HCT116 (cell line): ENCODE measurements at regions not wholly inside any gene's neighbourhood (a gene's known extent, or its start where the extent isn't known, plus 50 kb on each side); places are given as distances from the start of the nearest gene placed in this dataset.

Source experiments
- ATAC-seq: fragments of 200-7000 bp; cut with Tn5 transposase; 2 replicates; pipeline ENCODE4 v1.9.1; 2020; ENCODE audit warnings: mild to moderate bottlenecking, moderate library complexity
- BruUV-seq: library from RNA; stranded (reverse); fragments of 400-500 nt; replicated peaks from 2 replicates; lab custom pipeline; 2021; lab: Mats Ljungman, UMichigan
- CTCF ChIA-PET: fragments of 300-600 bp; sonication (Branson Sonifier 250); formaldehyde crosslinking; loops from one replicate; lab custom pipeline; 2021; ENCODE audit warnings: antibody characterized with exemption; lab: Charles Lee
- POLR2A ChIA-PET: fragments of 300-600, 350-600 bp; sonication (Branson Sonifier 250); formaldehyde crosslinking; loops from one replicate; lab custom pipeline; 2021; ENCODE audit warnings: antibody characterized with exemption; lab: Charles Lee
- RAD21 ChIA-PET, 2 experiments: fragments of 300-600 bp; sonication (Branson Sonifier 250); formaldehyde crosslinking; loops; one replicate each; lab custom pipeline; 2023; ENCODE audit warnings: low total read pairs in 2 of 2; ENCODE audit not compliant: uncharacterized antibody in 2 of 2, unreplicated experiment in 2 of 2, low non-redundant PET in 1 of 2; lab: Charles Lee
- DNase-seq: peaks from one replicate; pipeline ENCODE4 v3.0.0-alpha.2; 2010; ENCODE audit warnings: low read depth, low spot score
- H2AFZ ChIP-seq: fragments of 200-600 bp; shearing (Covaris generic), sonication (generic); 2 replicates; pipeline ENCODE4 v1.6.1; 2017; ENCODE audit warnings: low read depth, mixed run types, mixed read lengths, antibody characterized with exemption, low read length; ENCODE audit not compliant: poor library complexity, severe bottlenecking
- H3K27ac ChIP-seq: 2 replicates; pipeline ENCODE4 v1.5.1; 2012; ENCODE audit warnings: low read depth, low read length
- H3K27me3 ChIP-seq: fragments of 200-600 bp; sonication (generic); 2 replicates; pipeline ENCODE4 v1.6.1; 2016; ENCODE audit warnings: mixed run types, low read length, mixed read lengths; ENCODE audit not compliant: insufficient read depth
- H3K36me3 ChIP-seq, 2 experiments: fragments of 200-500 bp in 1 of 2; fragments of 200-600 bp in 1 of 2; sonication (Bioruptor generic) in 1 of 2; sonication (generic) in 1 of 2; 2 replicates each; pipeline versions ENCODE4 v1.5.1 to v1.6.1; 2014 to 2016; ENCODE audit warnings: low read length in 2 of 2, inconsistent platforms in 1 of 2, mixed read lengths in 1 of 2, mixed run types in 1 of 2; ENCODE audit not compliant: insufficient read depth in 2 of 2, control insufficient read depth in 1 of 2
- H3K4me1 ChIP-seq, 2 experiments: fragments of 200-600 bp in 1 of 2; sonication (generic) in 1 of 2; 2 replicates each; pipeline versions ENCODE4 v1.5.1 to v1.6.1; 2012 to 2017; ENCODE audit warnings: low read length in 2 of 2, inconsistent platforms in 1 of 2, mild to moderate bottlenecking in 1 of 2, mixed read lengths in 1 of 2, mixed run types in 1 of 2, moderate library complexity in 1 of 2; ENCODE audit not compliant: insufficient read depth in 2 of 2, control insufficient read depth in 1 of 2
- H3K4me2 ChIP-seq: fragments of 200-600 bp; sonication (generic); 2 replicates; pipeline ENCODE4 v1.6.1; 2017; ENCODE audit warnings: mixed run types, low read length, mixed read lengths
- H3K4me3 ChIP-seq, 2 experiments: fragments of 200-600 bp in 1 of 2; sonication (generic) in 1 of 2; replicated peaks in 1 of 2; 2 replicates each; pipeline ENCODE4 v1.5.1; 2011 to 2016; ENCODE audit warnings: low read length in 2 of 2, control low read depth in 1 of 2, low read depth in 1 of 2, mild to moderate bottlenecking in 1 of 2, mixed read lengths in 1 of 2, mixed run types in 1 of 2
- H3K79me2 ChIP-seq: fragments of 200-600 bp; sonication (generic); 2 replicates; pipeline ENCODE4 v1.6.1; 2017; ENCODE audit warnings: mild to moderate bottlenecking, mixed run types, low read length, moderate library complexity, mixed read lengths; ENCODE audit not compliant: insufficient read depth
- H3K9ac ChIP-seq: fragments of 200-600 bp; sonication (generic); 2 replicates; pipeline ENCODE4 v1.6.1; 2016; ENCODE audit warnings: low read length, mixed read lengths
- H3K9me2 ChIP-seq: fragments of 200-600 bp; sonication (generic), shearing (Covaris generic); 2 replicates; pipeline ENCODE4 v1.6.1; 2017; ENCODE audit warnings: mixed run types, mild to moderate bottlenecking, moderate library complexity; ENCODE audit not compliant: insufficient read depth
- H3K9me3 ChIP-seq, 2 experiments: fragments of 200-500 bp in 1 of 2; fragments of 200-600 bp in 1 of 2; sonication (Bioruptor generic) in 1 of 2; sonication (generic) in 1 of 2; 2 replicates each; pipeline ENCODE4 v1.6.1; 2014 to 2017; ENCODE audit warnings: low read length in 2 of 2, mixed read lengths in 2 of 2, inconsistent platforms in 1 of 2, low read depth in 1 of 2, mild to moderate bottlenecking in 1 of 2, mixed run types in 1 of 2, moderate library complexity in 1 of 2; ENCODE audit not compliant: control insufficient read depth in 1 of 2, insufficient read depth in 1 of 2
- H4K20me1 ChIP-seq: fragments of 200-600 bp; sonication (generic), shearing (Covaris generic); 2 replicates; pipeline ENCODE4 v1.6.1; 2017; ENCODE audit warnings: mixed run types, mild to moderate bottlenecking, moderate library complexity; ENCODE audit not compliant: insufficient read depth
- ELF1 ChIP-seq: IDR thresholded peaks from 2 replicates; pipeline ENCODE4 v1.6.1; 2012; ENCODE audit warnings: low read depth, borderline replicate concordance
- EZH2 ChIP-seq: fragments of 200-600 bp; sonication (generic); IDR thresholded peaks from 2 replicates; pipeline ENCODE4 v1.6.1; 2017; ENCODE audit warnings: antibody characterized with exemption, mixed run types
- POLR2AphosphoS5 ChIP-seq: IDR thresholded peaks from 2 replicates; pipeline ENCODE4 v1.6.1; 2011; ENCODE audit warnings: mild to moderate bottlenecking, low read depth, low read length, moderate library complexity
- RAD21 ChIP-seq: IDR thresholded peaks from 2 replicates; pipeline ENCODE4 v1.6.1; 2012; ENCODE audit warnings: low read depth, mild to moderate bottlenecking
- SIN3A ChIP-seq: IDR thresholded peaks from 2 replicates; pipeline ENCODE4 v1.6.1; 2012; ENCODE audit warnings: low read depth
- SP1 ChIP-seq: IDR thresholded peaks from 2 replicates; pipeline ENCODE4 v1.6.1; 2012; ENCODE audit warnings: low read depth
- YY1 ChIP-seq: IDR thresholded peaks from 2 replicates; pipeline ENCODE4 v1.6.1; 2011; ENCODE audit warnings: low read length, low read depth, moderate library complexity, mild to moderate bottlenecking; ENCODE audit not compliant: insufficient replicate concordance; ENCODE audit errors: extremely low read depth
- intact Hi-C: fragments of 100-400 bp; cut with micrococcal nuclease; formaldehyde crosslinking; loops from 2 replicates; pipeline ENCODE4 v1.10.0; 2022
- TF ChIP-seq, protein P1 (sequence below): IDR thresholded peaks from 2 replicates; pipeline ENCODE4 v1.6.1; 2012; ENCODE audit warnings: low read depth

- Histone ChIP-seq H3K36me3 (no peaks in the 10 kb centered on the region), H2AFZ (no peak overlapping the region), H3K9me3 (no peaks in the 10 kb centered on the region), H3K9ac (no peak overlapping the region), H3K4me3 (no peak overlapping the region), H3K79me2 (no peaks in the 10 kb centered on the region), H3K4me2 (no peak overlapping the region), H4K20me1 (no peaks in the 10 kb centered on the region), H3K4me1 (no peaks in the 10 kb centered on the region), H3K27me3 (peaks cover 82% of the 10 kb centered on the region), H3K27ac (no peak overlapping the region), H3K9me2 (no peaks in the 10 kb centered on the region)
- RAD21 ChIA-PET: no interaction called here
- POLR2A ChIA-PET: no interaction called here
- CTCF ChIA-PET: no interaction called here
- intact Hi-C loops: loop anchor here (10.0 kb wide), 1 partner anchor 1906 kb away; no protein-coding TSS in a partner anchor
- ATAC-seq: no peak
- BruUV-seq: no TSS peak
- no peak for DNase-seq
- TF ChIP-seq EZH2 (no peak), SP1 (no peak), YY1 (no peak), ELF1 (no peak), SIN3A (no peak), RAD21 (no peak), POLR2AphosphoS5 (no peak)
- TF ChIP-seq, protein P1, sequence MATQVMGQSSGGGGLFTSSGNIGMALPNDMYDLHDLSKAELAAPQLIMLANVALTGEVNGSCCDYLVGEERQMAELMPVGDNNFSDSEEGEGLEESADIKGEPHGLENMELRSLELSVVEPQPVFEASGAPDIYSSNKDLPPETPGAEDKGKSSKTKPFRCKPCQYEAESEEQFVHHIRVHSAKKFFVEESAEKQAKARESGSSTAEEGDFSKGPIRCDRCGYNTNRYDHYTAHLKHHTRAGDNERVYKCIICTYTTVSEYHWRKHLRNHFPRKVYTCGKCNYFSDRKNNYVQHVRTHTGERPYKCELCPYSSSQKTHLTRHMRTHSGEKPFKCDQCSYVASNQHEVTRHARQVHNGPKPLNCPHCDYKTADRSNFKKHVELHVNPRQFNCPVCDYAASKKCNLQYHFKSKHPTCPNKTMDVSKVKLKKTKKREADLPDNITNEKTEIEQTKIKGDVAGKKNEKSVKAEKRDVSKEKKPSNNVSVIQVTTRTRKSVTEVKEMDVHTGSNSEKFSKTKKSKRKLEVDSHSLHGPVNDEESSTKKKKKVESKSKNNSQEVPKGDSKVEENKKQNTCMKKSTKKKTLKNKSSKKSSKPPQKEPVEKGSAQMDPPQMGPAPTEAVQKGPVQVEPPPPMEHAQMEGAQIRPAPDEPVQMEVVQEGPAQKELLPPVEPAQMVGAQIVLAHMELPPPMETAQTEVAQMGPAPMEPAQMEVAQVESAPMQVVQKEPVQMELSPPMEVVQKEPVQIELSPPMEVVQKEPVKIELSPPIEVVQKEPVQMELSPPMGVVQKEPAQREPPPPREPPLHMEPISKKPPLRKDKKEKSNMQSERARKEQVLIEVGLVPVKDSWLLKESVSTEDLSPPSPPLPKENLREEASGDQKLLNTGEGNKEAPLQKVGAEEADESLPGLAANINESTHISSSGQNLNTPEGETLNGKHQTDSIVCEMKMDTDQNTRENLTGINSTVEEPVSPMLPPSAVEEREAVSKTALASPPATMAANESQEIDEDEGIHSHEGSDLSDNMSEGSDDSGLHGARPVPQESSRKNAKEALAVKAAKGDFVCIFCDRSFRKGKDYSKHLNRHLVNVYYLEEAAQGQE: no peak
These were observed 528.2 kb upstream of the FANCL start for GRCh38 chr2:58769111-58769863.
